Immature natural killer cell (primary cell): ENCODE measurements at regions not wholly inside any gene's neighbourhood (a gene's known extent, or its start where the extent isn't known, plus 50 kb on each side); places are given as distances from the start of the nearest gene placed in this dataset.

Source experiments
- DNase-seq, 3 donors: peaks; one replicate each; pipeline ENCODE4 v3.0.0; 2022; ENCODE audit warnings: mixed read lengths in 1 of 3
- H3K27ac Mint-ChIP-seq, 6 donors: one replicate each; pipeline ENCODE4 v1.8.0; 2020; ENCODE audit warnings: mixed read lengths in 6 of 6, mild to moderate bottlenecking in 5 of 6, inconsistent platforms in 4 of 6, moderate library complexity in 3 of 6
- H3K27me3 Mint-ChIP-seq, 3 donors: one replicate each; pipeline ENCODE4 v1.8.0; 2020 to 2021; ENCODE audit warnings: low read depth in 3 of 3, mild to moderate bottlenecking in 3 of 3, mixed read lengths in 3 of 3, moderate library complexity in 3 of 3, inconsistent platforms in 1 of 3
- H3K36me3 Mint-ChIP-seq, 3 donors: one replicate each; pipeline ENCODE4 v1.8.0; 2020; ENCODE audit warnings: mixed read lengths in 3 of 3, inconsistent platforms in 2 of 3, mild to moderate bottlenecking in 2 of 3
- H3K4me1 Mint-ChIP-seq, 2 donors: one replicate each; pipeline ENCODE4 v1.8.0; 2020; ENCODE audit warnings: inconsistent platforms in 2 of 2, mild to moderate bottlenecking in 2 of 2, mixed read lengths in 2 of 2, moderate library complexity in 1 of 2
- H3K4me3 Mint-ChIP-seq, 5 donors: one replicate each; pipeline ENCODE4 v1.8.0; 2020; ENCODE audit warnings: mild to moderate bottlenecking in 5 of 5, mixed read lengths in 5 of 5, inconsistent platforms in 3 of 5, moderate library complexity in 3 of 5
- H3K9me3 Mint-ChIP-seq, 6 donors: one replicate each; pipeline ENCODE4 v1.8.0; 2020; ENCODE audit warnings: mild to moderate bottlenecking in 6 of 6, mixed read lengths in 6 of 6, inconsistent platforms in 4 of 6, moderate library complexity in 3 of 6

DNA sequence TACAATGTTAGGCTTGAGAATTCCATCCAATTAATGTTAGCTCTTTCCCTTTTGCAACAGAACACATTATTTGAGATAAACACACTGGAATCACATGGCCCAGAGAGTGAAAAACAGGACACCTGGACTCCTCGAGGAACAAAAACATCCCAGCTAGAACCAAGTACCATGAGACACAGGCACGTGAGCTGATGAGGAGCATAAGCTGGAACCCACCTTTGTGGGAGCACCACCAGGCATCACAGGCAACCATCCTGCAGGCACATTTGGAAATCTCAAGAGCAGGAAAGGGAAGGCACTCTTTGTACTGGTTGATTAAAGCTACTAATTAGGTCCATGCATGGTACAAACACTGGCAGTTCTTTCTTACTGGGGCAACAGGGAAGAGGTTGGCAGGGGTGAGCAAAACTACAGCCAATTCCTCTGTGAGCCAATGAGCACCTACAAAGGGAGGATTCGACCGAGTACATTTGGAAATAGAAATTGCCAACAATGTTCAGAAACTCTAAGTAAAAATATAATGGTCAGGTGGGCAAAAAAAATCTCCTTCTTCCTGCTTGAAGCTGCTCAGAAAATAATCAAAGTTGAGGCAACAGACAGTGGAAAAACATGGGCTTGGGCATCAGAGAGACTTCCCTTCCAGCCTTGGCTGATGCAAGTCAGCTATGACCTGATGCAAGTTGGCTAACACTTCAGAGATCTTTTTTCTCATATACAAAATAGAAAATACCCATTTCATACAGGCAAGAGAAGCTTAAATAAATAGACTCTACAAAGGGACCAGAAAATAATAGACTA lies 216.7 kb downstream of the NUAK1 start:
- no peak for DNase-seq
- Mint-ChIP-seq H3K27me3 (peaks cover 0 to 5% (median 3%) of the 10 kb centered on the region in 3 donors), H3K4me1 (no peaks in the 10 kb centered on the region), H3K27ac (no peak overlapping the region), H3K36me3 (no peaks in the 10 kb centered on the region), H3K4me3 (no peak overlapping the region), H3K9me3 (no peaks in the 10 kb centered on the region)

GRCh38 chr12:105922670-105923102 lies 216.1 kb downstream of the NUAK1 start:
- Mint-ChIP-seq H3K4me3 (no peak overlapping the region), H3K27ac (no peak overlapping the region), H3K9me3 (no peaks in the 10 kb centered on the region), H3K36me3 (no peaks in the 10 kb centered on the region), H3K27me3 (peaks cover 0 to 5% (median 3%) of the 10 kb centered on the region in 3 donors), H3K4me1 (no peaks in the 10 kb centered on the region)
- no peak for DNase-seq

GRCh38 chr12:105924526-105925208 lies 214.1 kb downstream of the NUAK1 start:
- Mint-ChIP-seq H3K36me3 (no peaks in the 10 kb centered on the region), H3K27me3 (peaks cover 0 to 8% (median under 1%) of the 10 kb centered on the region in 3 donors)

GRCh38 chr12:105927564-105927963 lies 211.2 kb downstream of the NUAK1 start:
- no peak overlapping the region for H3K4me3 Mint-ChIP-seq
- no peaks in the 10 kb centered on the region for H3K4me1 Mint-ChIP-seq
- no peaks in the 10 kb centered on the region for H3K36me3 Mint-ChIP-seq
- no peak overlapping the region for H3K27ac Mint-ChIP-seq
- peaks cover 0 to 4% (median 0%) of the 10 kb centered on the region in 3 donors for H3K27me3 Mint-ChIP-seq
- DNase-seq: no peak
- H3K9me3 Mint-ChIP-seq: peaks cover 0 to 2% (median 0%) of the 10 kb centered on the region in 6 donors

More at GRCh38 chr12:105924526-105925208, 214.1 kb downstream of the NUAK1 start:
- Mint-ChIP-seq H3K9me3 (peaks cover 0 to 2% (median 0%) of the 10 kb centered on the region in 6 donors), H3K27ac (no peak overlapping the region), H3K4me1 (no peaks in the 10 kb centered on the region), H3K4me3 (no peak overlapping the region)
- DNase-seq: no peak

DNA sequence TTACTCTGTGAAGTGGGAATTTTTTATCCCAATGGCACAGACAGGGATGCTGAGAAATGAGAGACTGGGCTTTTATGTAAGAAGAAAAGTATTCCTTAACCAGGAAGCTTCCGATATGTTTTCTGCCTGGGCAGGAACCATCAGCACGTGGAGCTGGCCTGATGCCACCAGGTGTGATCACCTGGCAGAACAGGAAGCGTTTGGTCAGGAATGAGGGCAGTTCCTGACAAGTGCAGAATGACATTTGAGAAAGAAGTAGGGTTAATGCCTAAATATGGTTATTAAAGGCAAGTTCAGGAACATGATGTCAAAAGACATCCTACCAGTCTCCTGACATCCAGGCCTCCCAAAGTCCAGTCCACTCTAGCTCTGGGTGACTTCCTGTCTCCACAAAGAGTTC lies 210.3 kb downstream of the NUAK1 start:
- DNase-seq: no peak

GRCh38 chr12:105929192-105929591 lies 209.6 kb downstream of the NUAK1 start:
- H3K9me3 Mint-ChIP-seq: peaks cover 0 to 2% (median 0%) of the 10 kb centered on the region in 6 donors
- H3K27ac Mint-ChIP-seq: no peak overlapping the region
- no peaks in the 10 kb centered on the region for H3K4me1 Mint-ChIP-seq
- H3K4me3 Mint-ChIP-seq: no peak overlapping the region
- peaks cover 0 to 2% (median 0%) of the 10 kb centered on the region in 3 donors for H3K27me3 Mint-ChIP-seq
- no peak for DNase-seq
- no peaks in the 10 kb centered on the region for H3K36me3 Mint-ChIP-seq

More for the DNA sequence above, 210.3 kb downstream of the NUAK1 start:
- Mint-ChIP-seq H3K9me3 (peaks cover 0 to 2% (median 0%) of the 10 kb centered on the region in 6 donors), H3K4me1 (no peaks in the 10 kb centered on the region), H3K36me3 (no peaks in the 10 kb centered on the region), H3K27ac (no peak overlapping the region), H3K4me3 (no peak overlapping the region), H3K27me3 (peaks cover 0 to 2% (median 0%) of the 10 kb centered on the region in 3 donors)

DNA sequence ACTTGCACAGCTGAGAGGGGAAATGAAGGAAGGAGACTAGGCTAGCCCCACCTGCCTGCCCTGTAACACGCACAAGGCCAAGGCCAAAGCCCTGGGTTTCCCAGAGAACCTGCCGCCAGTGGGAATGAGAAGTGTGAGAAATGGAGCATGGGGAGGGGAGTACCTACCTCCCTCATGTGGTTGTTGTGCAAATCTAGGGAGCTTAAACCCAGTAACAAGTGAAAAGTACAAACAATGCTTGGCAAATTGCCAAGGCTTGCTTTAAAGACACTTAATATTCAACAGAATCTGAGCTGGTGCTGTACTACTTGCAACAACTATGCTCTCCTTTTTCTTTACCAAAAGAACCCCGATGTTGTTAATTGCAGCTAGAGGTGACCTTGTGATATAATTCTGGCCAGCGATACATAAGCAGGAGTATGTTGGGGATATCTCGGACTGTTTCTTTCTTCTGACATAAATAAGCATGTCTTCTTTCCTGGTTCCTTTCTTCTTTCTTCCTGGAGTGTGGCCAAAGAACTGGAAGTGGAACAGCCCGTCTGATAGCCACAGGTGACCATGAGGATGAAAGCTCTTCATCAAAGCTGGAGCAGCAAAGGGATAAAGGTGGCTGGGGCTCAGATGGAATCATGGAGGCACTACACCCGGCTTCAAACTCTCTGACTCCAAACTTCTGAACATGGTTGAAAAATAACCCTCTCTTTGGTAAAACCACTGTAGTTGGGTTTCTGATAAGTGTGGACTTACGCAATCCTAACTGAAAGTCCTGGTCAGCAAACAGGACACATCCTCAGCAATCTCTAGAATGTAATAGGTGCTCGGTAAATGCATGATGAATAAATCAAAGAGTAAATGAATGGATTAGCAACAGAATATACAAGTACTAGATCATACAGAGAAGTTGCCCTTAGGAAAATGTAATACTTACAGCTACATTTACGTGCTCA lies 207.9 kb downstream of the NUAK1 start:
- no peaks in the 10 kb centered on the region for H3K36me3 Mint-ChIP-seq
- H3K4me1 Mint-ChIP-seq: peaks cover 0 to 5% of the 10 kb centered on the region in 2 donors
- H3K9me3 Mint-ChIP-seq: peaks cover 0 to 2% (median 0%) of the 10 kb centered on the region in 6 donors
- DNase-seq: no peak
- H3K27ac Mint-ChIP-seq: no peak overlapping the region
- H3K4me3 Mint-ChIP-seq: no peak overlapping the region
- H3K27me3 Mint-ChIP-seq: peaks cover 0 to 2% (median 0%) of the 10 kb centered on the region in 3 donors

GRCh38 chr12:105931762-105932570 lies 206.8 kb downstream of the NUAK1 start:
- peaks cover 0 to 5% of the 10 kb centered on the region in 2 donors for H3K4me1 Mint-ChIP-seq
- H3K36me3 Mint-ChIP-seq: no peaks in the 10 kb centered on the region
- peaks cover 0 to 2% (median 0%) of the 10 kb centered on the region in 6 donors for H3K9me3 Mint-ChIP-seq
- H3K27ac Mint-ChIP-seq: no peak overlapping the region
- no peak for DNase-seq
- peaks cover 0 to 2% (median 0%) of the 10 kb centered on the region in 3 donors for H3K27me3 Mint-ChIP-seq
- no peak overlapping the region for H3K4me3 Mint-ChIP-seq

DNA sequence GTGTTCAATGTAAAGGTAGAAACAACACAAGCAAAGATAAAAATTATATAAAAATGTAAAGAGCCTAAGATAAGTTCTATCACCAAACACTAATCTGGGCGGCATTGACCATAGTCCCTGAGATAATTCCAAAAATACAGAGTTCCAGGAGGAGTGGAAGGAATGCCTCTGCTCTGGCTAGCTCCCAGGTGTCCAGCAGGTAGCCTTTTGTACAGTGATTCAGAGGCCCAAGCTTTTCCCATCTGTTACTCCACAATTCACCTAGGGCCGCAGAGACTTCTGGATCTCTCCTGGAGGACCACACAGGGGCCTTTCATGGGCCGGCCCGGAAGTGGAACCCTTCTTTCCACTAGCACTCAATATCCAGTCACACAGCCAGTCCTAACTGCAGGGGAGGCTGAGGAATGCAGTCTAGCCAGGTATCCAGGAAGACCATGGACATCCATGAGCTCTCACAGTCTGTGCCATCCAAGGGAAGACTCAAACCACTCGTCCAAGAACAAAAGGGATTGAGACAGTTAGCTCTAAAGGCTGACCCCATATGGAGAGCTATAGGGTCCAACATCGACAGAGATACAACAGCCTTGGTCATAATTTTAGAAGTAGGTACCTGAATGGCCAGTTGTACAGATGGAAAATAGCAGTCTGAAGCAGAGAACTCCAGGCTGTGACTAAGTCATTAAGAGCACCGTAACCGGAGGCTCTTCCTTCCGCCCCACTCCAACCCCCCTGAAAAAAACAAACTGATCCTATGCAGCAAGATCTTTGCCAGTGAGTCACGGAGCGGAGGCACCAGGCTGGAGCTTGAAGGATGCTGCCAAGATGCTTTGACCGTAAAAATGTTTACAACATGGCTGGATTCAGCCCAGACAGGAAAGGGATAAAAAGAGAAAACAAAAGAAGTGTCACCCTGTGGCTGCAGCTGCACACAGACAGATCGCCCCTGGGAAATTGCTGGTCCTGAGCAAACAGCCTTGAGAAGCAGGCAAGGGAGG lies 204.8 kb downstream of the NUAK1 start:
- H3K9me3 Mint-ChIP-seq: no peaks in the 10 kb centered on the region
- peaks cover 0 to 2% (median under 1%) of the 10 kb centered on the region in 3 donors for H3K27me3 Mint-ChIP-seq
- peaks cover 0 to 5% of the 10 kb centered on the region in 2 donors for H3K4me1 Mint-ChIP-seq
- H3K36me3 Mint-ChIP-seq: no peaks in the 10 kb centered on the region
- H3K27ac Mint-ChIP-seq: peak overlapping the region in 1 of 6 donors; percentile 40
- peak overlapping the region in 1 of 5 donors; percentile 45 for H3K4me3 Mint-ChIP-seq
- DNase-seq: no peak

DNA sequence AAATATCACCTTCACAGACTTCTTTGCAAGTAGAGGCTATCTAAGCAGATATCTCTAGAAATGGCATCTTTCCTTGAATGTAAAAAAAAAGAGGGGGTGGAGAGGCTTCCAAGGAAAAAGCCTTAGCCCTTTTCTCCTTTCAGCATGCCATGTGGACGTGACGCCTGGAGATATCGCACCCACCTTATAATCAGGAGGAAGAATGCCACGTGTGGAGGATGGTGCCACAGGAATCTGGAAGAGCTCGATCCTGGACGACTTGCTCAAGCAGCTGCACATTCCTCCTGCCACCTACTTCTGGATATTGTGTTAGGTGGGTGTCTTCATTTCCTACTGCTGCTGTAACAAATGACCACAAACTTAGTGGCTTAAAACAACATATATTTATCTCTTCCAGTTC lies 203.6 kb downstream of the NUAK1 start:
- H3K36me3 Mint-ChIP-seq: no peaks in the 10 kb centered on the region
- H3K27me3 Mint-ChIP-seq: peaks cover 0 to 3% (median 2%) of the 10 kb centered on the region in 3 donors
- no peak overlapping the region for H3K4me3 Mint-ChIP-seq
- no peak for DNase-seq
- H3K27ac Mint-ChIP-seq: no peak overlapping the region
- peaks cover 0 to 5% of the 10 kb centered on the region in 2 donors for H3K4me1 Mint-ChIP-seq
- no peaks in the 10 kb centered on the region for H3K9me3 Mint-ChIP-seq

DNA sequence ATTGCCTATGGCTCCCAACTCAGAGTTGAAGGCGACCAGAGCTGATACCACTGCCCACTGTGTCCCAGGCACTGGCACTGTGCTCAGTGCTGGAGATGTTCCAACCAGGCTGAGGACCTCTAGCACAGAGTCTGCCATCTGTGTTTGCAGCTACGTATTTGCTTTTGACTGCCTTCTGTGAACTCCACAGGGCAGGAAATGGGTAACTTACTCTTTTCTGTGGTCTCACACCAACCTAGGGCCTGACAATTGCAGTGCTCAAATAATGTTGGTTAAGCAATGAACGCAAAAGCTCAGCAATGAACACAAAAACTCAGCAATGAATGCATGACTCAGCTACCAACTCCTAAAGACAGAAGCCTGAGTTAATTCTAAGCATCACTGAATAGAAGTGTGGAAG lies 202.8 kb downstream of the NUAK1 start:
- H3K36me3 Mint-ChIP-seq: no peaks in the 10 kb centered on the region
- no peak overlapping the region for H3K4me3 Mint-ChIP-seq
- H3K27me3 Mint-ChIP-seq: peaks cover 0 to 4% (median 2%) of the 10 kb centered on the region in 3 donors
- peak overlapping the region in 1 of 6 donors; percentile 41 for H3K27ac Mint-ChIP-seq
- peaks cover 0 to 5% of the 10 kb centered on the region in 2 donors for H3K4me1 Mint-ChIP-seq
- H3K9me3 Mint-ChIP-seq: no peaks in the 10 kb centered on the region
- peak in 1 of 3 donors; percentile 33 for DNase-seq

GRCh38 chr12:105936496-105936895 lies 202.3 kb downstream of the NUAK1 start:
- H3K9me3 Mint-ChIP-seq: no peaks in the 10 kb centered on the region
- H3K4me1 Mint-ChIP-seq: peaks cover 0 to 5% of the 10 kb centered on the region in 2 donors
- no peak for DNase-seq
- H3K27me3 Mint-ChIP-seq: peaks cover 0 to 4% (median 2%) of the 10 kb centered on the region in 3 donors
- H3K27ac Mint-ChIP-seq: peak overlapping the region in 3 of 6 donors; percentile 11 to 41 (median 35)
- H3K36me3 Mint-ChIP-seq: no peaks in the 10 kb centered on the region
- no peak overlapping the region for H3K4me3 Mint-ChIP-seq
